ENCODE measurements at regions not wholly inside any gene's neighbourhood (a gene's known extent, or its start where the extent isn't known, plus 50 kb on each side); places are given as distances from the start of the nearest gene placed in this dataset.

DNA sequence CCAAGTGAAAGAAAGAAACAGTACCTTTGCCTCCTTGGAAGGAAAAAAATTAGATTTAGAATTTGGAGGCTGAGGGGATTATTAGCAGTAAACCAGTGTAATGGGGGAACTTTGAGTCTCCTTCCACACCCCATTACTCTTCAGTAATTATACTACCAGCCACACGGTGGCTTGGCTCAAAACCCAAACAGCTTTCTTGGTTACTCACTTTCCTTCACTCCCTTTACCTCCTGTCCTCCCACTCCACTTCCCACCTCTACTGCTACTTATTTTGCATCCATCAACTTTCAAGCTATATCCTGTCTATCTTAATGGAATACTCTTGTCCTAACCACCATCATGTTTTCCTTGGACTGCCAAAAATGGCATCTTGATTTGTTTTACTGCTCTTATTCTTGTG lies 310.6 kb upstream of the AADAT start:
- TF ChIP-seq CTCF (IDR thresholded peaks at IDR 0.05; ENCODE audit: insufficient read depth, low read depth, low read length) (no peak), EZH2 (IDR thresholded peaks at IDR 0.05; ENCODE audit: insufficient read depth, low read length) (no peak)

All from astrocyte (in vitro differentiated cells and primary cell).